H1 (cell line): ENCODE measurements at regions not wholly inside any gene's neighbourhood (a gene's known extent, or its start where the extent isn't known, plus 50 kb on each side); places are given as distances from the start of the nearest gene placed in this dataset.

Experiments
- CTCF ChIA-PET: fragments of 300-600 bp; sonication (Branson Sonifier 250); formaldehyde crosslinking; loops from one replicate; lab custom pipeline; 2021; ENCODE audit not compliant: partially characterized antibody; lab: Charles Lee
- POLR2A ChIA-PET: fragments of 300-600 bp; sonication (Branson Sonifier 250); formaldehyde crosslinking; loops from one replicate; lab custom pipeline; 2021; ENCODE audit warnings: inconsistent platforms; ENCODE audit not compliant: partially characterized antibody; lab: Charles Lee
- DNase-seq, 2 experiments: peaks; one replicate each; pipeline versions ENCODE4 v3.0.0 to v3.0.0-alpha.2; 2010 to 2022; ENCODE audit warnings: low spot score in 2 of 2, low read depth in 1 of 2, mixed read lengths in 1 of 2
- FAIRE-seq: peaks from 2 replicates; lab custom pipeline; 2011; peaks lifted over from hg19 to GRCh38; lab: Jason Lieb, UNC
- H2AFZ ChIP-seq: 2 replicates; pipeline ENCODE4 v1.8.1; 2012; ENCODE audit warnings: low read length, inconsistent platforms
- H2AK5ac ChIP-seq: 2 replicates; pipeline ENCODE4 v1.6.1; 2013; ENCODE audit warnings: low read depth, low read length
- H2BK120ac ChIP-seq: replicated peaks from 2 replicates; pipeline ENCODE3; 2013; ENCODE audit warnings: low read depth, low read length, inconsistent platforms
- H2BK12ac ChIP-seq: 2 replicates; pipeline ENCODE4 v1.6.1; 2013; ENCODE audit warnings: low read depth, low read length
- H2BK15ac ChIP-seq: 2 replicates; pipeline ENCODE4 v1.6.1; 2013; ENCODE audit warnings: low read length
- H2BK20ac ChIP-seq: 2 replicates; pipeline ENCODE4 v1.6.1; 2013; ENCODE audit warnings: low read length
- H2BK5ac ChIP-seq: 2 replicates; pipeline ENCODE4 v1.6.1; 2013; ENCODE audit warnings: low read depth, low read length
- H3K14ac ChIP-seq: 2 replicates; pipeline ENCODE4 v1.6.1; 2013; ENCODE audit warnings: inconsistent platforms; ENCODE audit not compliant: insufficient read length
- H3K18ac ChIP-seq: 2 replicates; pipeline ENCODE4 v1.6.1; 2013; ENCODE audit warnings: low read length; ENCODE audit errors: extremely low read depth
- H3K23ac ChIP-seq: 2 replicates; pipeline ENCODE4 v1.6.1; 2013; ENCODE audit warnings: inconsistent platforms; ENCODE audit not compliant: insufficient read length
- H3K23me2 ChIP-seq: 2 replicates; pipeline ENCODE4 v1.6.1; 2013; ENCODE audit warnings: low read depth, low read length
- H3K27ac ChIP-seq: 2 replicates; pipeline ENCODE4 v1.6.1; 2011; ENCODE audit warnings: low read depth, low read length, inconsistent platforms
- H3K27me3 ChIP-seq, 4 experiments: replicated peaks in 1 of 4; 1 replicate in 1 of 4; 2 replicates in 3 of 4; pipeline versions ENCODE4 v1.6.1 to v1.8.1; 2011 to 2013; ENCODE audit warnings: low read length in 3 of 4, mild to moderate bottlenecking in 3 of 4, inconsistent platforms in 2 of 4, mixed read lengths in 2 of 4, moderate library complexity in 1 of 4; ENCODE audit not compliant: control insufficient read depth in 3 of 4, insufficient read depth in 3 of 4; ENCODE audit errors: extremely low read depth in 1 of 4
- H3K36me3 ChIP-seq, 4 experiments: 2 replicates each; pipeline versions ENCODE4 v1.6.1 to v1.8.1; 2011 to 2013; ENCODE audit warnings: mild to moderate bottlenecking in 4 of 4, low read length in 3 of 4, moderate library complexity in 2 of 4, control low read depth in 1 of 4, inconsistent platforms in 1 of 4; ENCODE audit not compliant: insufficient read depth in 4 of 4, control insufficient read depth in 2 of 4
- H3K4ac ChIP-seq: replicated peaks from 2 replicates; pipeline ENCODE3; 2013; ENCODE audit warnings: low read length, low read depth, mixed read lengths, inconsistent platforms; ENCODE audit not compliant: insufficient read length
- H3K4me1 ChIP-seq, 4 experiments: replicated peaks in 1 of 4; 1 replicate in 1 of 4; 2 replicates in 3 of 4; pipeline versions ENCODE4 v1.6.1 to v1.8.1; 2011 to 2013; ENCODE audit warnings: low read length in 3 of 4, inconsistent platforms in 2 of 4, mixed read lengths in 1 of 4; ENCODE audit not compliant: insufficient read depth in 4 of 4, control insufficient read depth in 3 of 4
- H3K4me2 ChIP-seq, 2 experiments: 2 replicates each; pipeline versions ENCODE4 v1.6.1 to v1.8.1; 2011 to 2013; ENCODE audit warnings: low read depth in 2 of 2, low read length in 2 of 2, control low read depth in 1 of 2, inconsistent platforms in 1 of 2, mild to moderate bottlenecking in 1 of 2; ENCODE audit not compliant: insufficient read depth in 1 of 2
- H3K4me3 ChIP-seq, 4 experiments: fragments of 200-600, 300-600 bp in 1 of 4; sonication (generic), shearing (Covaris generic), sonication (Bioruptor Twin) in 1 of 4; 2 replicates each; pipeline versions ENCODE4 v1.5.1 to v1.8.1; 2011 to 2016; ENCODE audit warnings: low read length in 4 of 4, low read depth in 3 of 4, control low read depth in 2 of 4, inconsistent platforms in 2 of 4, mild to moderate bottlenecking in 2 of 4, mixed read lengths in 1 of 4, moderate library complexity in 1 of 4; ENCODE audit not compliant: insufficient read depth in 2 of 4; ENCODE audit errors: extremely low read depth in 1 of 4
- H3K56ac ChIP-seq: replicated peaks from 2 replicates; pipeline ENCODE3; 2013; ENCODE audit warnings: low read depth, mild to moderate bottlenecking, mixed read lengths, low read length, inconsistent platforms; ENCODE audit not compliant: insufficient read length
- H3K79me1 ChIP-seq: 2 replicates; pipeline ENCODE4 v1.6.1; 2013; ENCODE audit warnings: low read depth, low read length, control low read depth
- H3K79me2 ChIP-seq, 2 experiments: 2 replicates each; pipeline versions ENCODE4 v1.6.1 to v1.8.1; 2012 to 2013; ENCODE audit warnings: low read length in 2 of 2, mild to moderate bottlenecking in 2 of 2, inconsistent platforms in 1 of 2; ENCODE audit not compliant: insufficient read depth in 2 of 2, control insufficient read depth in 1 of 2
- H3K9ac ChIP-seq, 4 experiments: replicated peaks in 1 of 4; 1 replicate in 1 of 4; 2 replicates in 3 of 4; pipeline versions ENCODE4 v1.6.1 to v1.8.1; 2011 to 2013; ENCODE audit warnings: low read depth in 3 of 4, low read length in 3 of 4, control low read depth in 2 of 4, mild to moderate bottlenecking in 2 of 4, moderate library complexity in 2 of 4, inconsistent platforms in 1 of 4; ENCODE audit errors: extremely low read depth in 1 of 4
- H3K9me3 ChIP-seq, 2 experiments: 2 replicates each; pipeline versions ENCODE4 v1.6.1 to v1.8.1; 2012 to 2013; ENCODE audit warnings: mild to moderate bottlenecking in 2 of 2, moderate library complexity in 2 of 2, control low read depth in 1 of 2, inconsistent platforms in 1 of 2, low read depth in 1 of 2, low read length in 1 of 2, mixed read lengths in 1 of 2; ENCODE audit not compliant: insufficient read depth in 2 of 2
- H4K20me1 ChIP-seq, 2 experiments: replicated peaks in 1 of 2; 2 replicates each; pipeline versions ENCODE3 to v1.8.1; 2011 to 2013; ENCODE audit warnings: inconsistent platforms in 2 of 2, low read length in 2 of 2, mild to moderate bottlenecking in 1 of 2; ENCODE audit not compliant: insufficient read depth in 2 of 2, control insufficient read depth in 1 of 2
- H4K5ac ChIP-seq: 2 replicates; pipeline ENCODE4 v1.6.1; 2013; ENCODE audit warnings: low read length, low read depth, mixed read lengths, inconsistent platforms; ENCODE audit not compliant: insufficient read length
- H4K8ac ChIP-seq: 2 replicates; pipeline ENCODE4 v1.8.0; 2013; ENCODE audit warnings: mild to moderate bottlenecking, moderate library complexity, low read length, inconsistent platforms; ENCODE audit not compliant: insufficient read depth; ENCODE audit errors: extremely low read depth
- H4K91ac ChIP-seq: replicated peaks from 2 replicates; pipeline ENCODE3; 2013; ENCODE audit warnings: low read length, mixed read lengths, inconsistent platforms; ENCODE audit not compliant: insufficient read length
- EP300 ChIP-seq, 2 experiments: IDR thresholded peaks; 1 replicate in 1 of 2; 2 replicates in 1 of 2; pipeline ENCODE4 v1.6.1; 2011 to 2012; ENCODE audit warnings: low read depth in 2 of 2, low read length in 2 of 2, mild to moderate bottlenecking in 2 of 2, borderline replicate concordance in 1 of 2, inconsistent platforms in 1 of 2, moderate library complexity in 1 of 2
- FOSL1 ChIP-seq: IDR thresholded peaks from 2 replicates; pipeline ENCODE4 v1.6.1; 2011; ENCODE audit warnings: mild to moderate bottlenecking, low read depth, low read length, moderate library complexity; ENCODE audit not compliant: insufficient read depth
- GABPA ChIP-seq: IDR thresholded peaks from 2 replicates; pipeline ENCODE4 v1.6.1; 2011; ENCODE audit warnings: mild to moderate bottlenecking, low read length, moderate library complexity, borderline replicate concordance; ENCODE audit not compliant: insufficient read depth
- JUN ChIP-seq: IDR thresholded peaks from 2 replicates; pipeline ENCODE4 v1.6.1; 2011; ENCODE audit warnings: low read depth, mild to moderate bottlenecking, improper control_type of control experiment, low read length
- KDM5A ChIP-seq: fragments of 200-600 bp; IDR thresholded peaks from 2 replicates; pipeline ENCODE4 v1.7.1; 2012; ENCODE audit warnings: mild to moderate bottlenecking, low read length, inconsistent platforms, mixed read lengths
- NRF1 ChIP-seq: IDR thresholded peaks from 2 replicates; pipeline ENCODE4 v1.6.1; 2011; ENCODE audit warnings: mild to moderate bottlenecking, low read depth, low read length, improper control_type of control experiment
- POU5F1 ChIP-seq: IDR thresholded peaks from 2 replicates; pipeline ENCODE4 v1.6.1; 2011; ENCODE audit warnings: low read depth, mild to moderate bottlenecking, low read length, moderate library complexity
- RAD21 ChIP-seq, 2 experiments: IDR thresholded peaks in 1 of 2; conservative IDR thresholded peaks in 1 of 2; 2 replicates each; pipeline ENCODE4 v1.6.1; 2011; ENCODE audit warnings: low read depth in 2 of 2, low read length in 2 of 2, improper control_type of control experiment in 1 of 2, inconsistent platforms in 1 of 2, mild to moderate bottlenecking in 1 of 2, moderate library complexity in 1 of 2
- RXRA ChIP-seq: IDR thresholded peaks from 2 replicates; pipeline ENCODE4 v1.6.1; 2011; ENCODE audit warnings: low read depth, mild to moderate bottlenecking, low read length, moderate library complexity; ENCODE audit not compliant: insufficient read depth
- SIRT6 ChIP-seq: IDR thresholded peaks from one replicate; pipeline ENCODE4 v1.7.1; 2012; ENCODE audit warnings: low read length, inconsistent platforms
- SIX5 ChIP-seq: IDR thresholded peaks from 2 replicates; pipeline ENCODE4 v1.6.1; 2011; ENCODE audit warnings: mild to moderate bottlenecking, low read depth, low read length
- WGBS, 2 experiments: shearing (Covaris generic) in 1 of 2; methylation state at CpG; one replicate each; pipeline versions ENCODE4 v1.1.6 to v1.1.7; 2013 to 2015; ENCODE audit warnings: low lambda C conversion rate in 2 of 2, mixed read lengths in 2 of 2, inconsistent platforms in 1 of 2, low coverage in 1 of 2, missing lambda C conversion rate in 1 of 2; ENCODE audit not compliant: insufficient replicate concordance in 2 of 2, insufficient coverage in 1 of 2, insufficient read length in 1 of 2; ENCODE audit errors: extremely low coverage in 1 of 2, missing lambda C conversion rate in 1 of 2; 5-methylcytosine and 5-hydroxymethylcytosine counted together

- H3K4me1 ChIP-seq: peaks cover 0 to 2% (median under 1%) of the 10 kb centered on the region in 4 experiments; a peak in 1 of 7 replicates
- 90% methylated on average over 6 of the region's 6 CpGs; no CpG with 5 or more reads in 1 of the 2 experiments for WGBS, 2 experiments
Measured at GRCh38 chr2:128793404-128793803, 474.7 kb upstream of the HS6ST1 start.

More at GRCh38 chr2:128793404-128793803, 474.7 kb upstream of the HS6ST1 start:
- Histone ChIP-seq H2BK120ac (no peak overlapping the region), H4K8ac (no peak overlapping the region; the same call in 1 of the 2 replicates), H3K4me3 (no peak overlapping the region), H3K9ac (no peak overlapping the region), H3K9me3 (no peaks in the 10 kb centered on the region), H3K14ac (no peak overlapping the region), H4K20me1 (peaks cover 0 to 13% of the 10 kb centered on the region in 2 experiments), H2BK5ac (no peak overlapping the region), H3K23ac (no peak overlapping the region), H3K56ac (no peak overlapping the region), H3K36me3 (no peaks in the 10 kb centered on the region), H3K4me2 (no peak overlapping the region), H4K5ac (no peak overlapping the region), H3K4ac (no peak overlapping the region), H3K23me2 (peaks cover 3% of the 10 kb centered on the region; the same call in 1 of the 2 replicates), H2BK15ac (no peak overlapping the region), H2AFZ (no peak overlapping the region), H3K27ac (no peak overlapping the region), H2BK20ac (no peak overlapping the region), H3K79me2 (no peaks in the 10 kb centered on the region), H2BK12ac (no peak overlapping the region), H4K91ac (no peak overlapping the region), H3K79me1 (no peaks in the 10 kb centered on the region), H2AK5ac (no peak overlapping the region), H3K18ac (no peak overlapping the region), H3K27me3 (peaks cover 0 to 4% (median 0%) of the 10 kb centered on the region in 4 experiments; a peak in 1 of 7 replicates)
- FAIRE-seq: no peak
- POLR2A ChIA-PET: no interaction called here
- peak in 1 of 2 experiments; percentile 27 for DNase-seq
- CTCF ChIA-PET: no interaction called here
- TF ChIP-seq NRF1 (no peak), FOSL1 (no peak), SIRT6 (no peak), POU5F1 (no peak), EP300 (IDR thresholded peaks at IDR 0.05; ENCODE audit: borderline replicate concordance in 1 of 2, low read depth in 2 of 2, low read length in 2 of 2) (no peak), SIX5 (no peak), KDM5A (no peak), RAD21 (IDR thresholded peaks at IDR 0.05 in 1 of 2, conservative IDR thresholded peaks at IDR 0.05 in 1 of 2; ENCODE audit: low read depth in 2 of 2, low read length in 2 of 2) (no peak), RXRA (no peak), GABPA (no peak), JUN (no peak)
